GM18505 (cell line): ENCODE measurements at regions not wholly inside any gene's neighbourhood (a gene's known extent, or its start where the extent isn't known, plus 50 kb on each side); places are given as distances from the start of the nearest gene placed in this dataset.

ENCODE experiments used
- ATAC-seq: cut with Tn5 transposase; IDR thresholded peaks from one replicate; pipeline ENCODE4 v1.9.1; 2021; ENCODE audit not compliant: unreplicated experiment
- POLR2A ChIP-seq: IDR thresholded peaks from 4 replicates; pipeline ENCODE4 v1.6.1; 2011; ENCODE audit warnings: borderline replicate concordance; ENCODE audit not compliant: insufficient read depth, insufficient read length; ENCODE audit errors: extremely low read depth

GRCh38 chr2:17306706-17307105 is 211.5 kb downstream of the RAD51AP2 start:
- no peak for TF ChIP-seq POLR2A
- no peak for ATAC-seq

GRCh38 chr2:17306219-17306618 is 212.0 kb downstream of the RAD51AP2 start:
- ATAC-seq, result no peak
- TF ChIP-seq POLR2A, result no peak

GRCh38 chr2:17303521-17303920 is 214.7 kb downstream of the RAD51AP2 start:
- no peak for ATAC-seq

GRCh38 chr2:17303054-17303453 is 215.2 kb downstream of the RAD51AP2 start:
- ATAC-seq, result no peak
- no peak for TF ChIP-seq POLR2A

More at GRCh38 chr2:17303521-17303920, 214.7 kb downstream of the RAD51AP2 start:
- TF ChIP-seq POLR2A, result no peak

GRCh38 chr2:17302281-17302680 is 216.0 kb downstream of the RAD51AP2 start:
- ATAC-seq, result no peak
- TF ChIP-seq POLR2A, result no peak

- TF ChIP-seq POLR2A, result no peak
- no peak for ATAC-seq
Observed at GRCh38 chr2:17301437-17301836, 216.8 kb downstream of the RAD51AP2 start.

- no peak for ATAC-seq
- TF ChIP-seq POLR2A, result no peak
Observed at GRCh38 chr2:17299891-17300540, 218.2 kb downstream of the RAD51AP2 start.

GRCh38 chr2:17298453-17298852 is 219.8 kb downstream of the RAD51AP2 start:
- ATAC-seq, result no peak

GRCh38 chr2:17296686-17297085 is 221.6 kb downstream of the RAD51AP2 start:
- no peak for TF ChIP-seq POLR2A
- no peak for ATAC-seq

More at GRCh38 chr2:17298453-17298852, 219.8 kb downstream of the RAD51AP2 start:
- TF ChIP-seq POLR2A, result no peak

- TF ChIP-seq POLR2A, result no peak
- no peak for ATAC-seq
Observed at GRCh38 chr2:17289669-17290068, 228.6 kb downstream of the RAD51AP2 start.

GRCh38 chr2:17287183-17287582 is 231.1 kb downstream of the RAD51AP2 start:
- no peak for ATAC-seq
- no peak for TF ChIP-seq POLR2A

GRCh38 chr2:17282826-17283225 is 235.4 kb downstream of the RAD51AP2 start:
- ATAC-seq, result no peak
- TF ChIP-seq POLR2A, result no peak

- TF ChIP-seq POLR2A, result no peak
- no peak for ATAC-seq
Observed at GRCh38 chr2:17282245-17282644, 236.0 kb downstream of the RAD51AP2 start.

- TF ChIP-seq POLR2A, result no peak
- ATAC-seq, result no peak
Observed at GRCh38 chr2:17276220-17276619, 242.0 kb downstream of the RAD51AP2 start.
